GM12873 (cell line): ENCODE measurements at regions not wholly inside any gene's neighbourhood (a gene's known extent, or its start where the extent isn't known, plus 50 kb on each side); places are given as distances from the start of the nearest gene placed in this dataset.

Source experiments
- TF ChIP-seq, protein P1 (sequence below): IDR thresholded peaks from 2 replicates; pipeline ENCODE4 v1.5.1; 2012; ENCODE audit warnings: low read depth, mild to moderate bottlenecking, moderate library complexity, low read length, control low read depth; ENCODE audit not compliant: insufficient read depth; ENCODE audit errors: missing control alignments

DNA sequence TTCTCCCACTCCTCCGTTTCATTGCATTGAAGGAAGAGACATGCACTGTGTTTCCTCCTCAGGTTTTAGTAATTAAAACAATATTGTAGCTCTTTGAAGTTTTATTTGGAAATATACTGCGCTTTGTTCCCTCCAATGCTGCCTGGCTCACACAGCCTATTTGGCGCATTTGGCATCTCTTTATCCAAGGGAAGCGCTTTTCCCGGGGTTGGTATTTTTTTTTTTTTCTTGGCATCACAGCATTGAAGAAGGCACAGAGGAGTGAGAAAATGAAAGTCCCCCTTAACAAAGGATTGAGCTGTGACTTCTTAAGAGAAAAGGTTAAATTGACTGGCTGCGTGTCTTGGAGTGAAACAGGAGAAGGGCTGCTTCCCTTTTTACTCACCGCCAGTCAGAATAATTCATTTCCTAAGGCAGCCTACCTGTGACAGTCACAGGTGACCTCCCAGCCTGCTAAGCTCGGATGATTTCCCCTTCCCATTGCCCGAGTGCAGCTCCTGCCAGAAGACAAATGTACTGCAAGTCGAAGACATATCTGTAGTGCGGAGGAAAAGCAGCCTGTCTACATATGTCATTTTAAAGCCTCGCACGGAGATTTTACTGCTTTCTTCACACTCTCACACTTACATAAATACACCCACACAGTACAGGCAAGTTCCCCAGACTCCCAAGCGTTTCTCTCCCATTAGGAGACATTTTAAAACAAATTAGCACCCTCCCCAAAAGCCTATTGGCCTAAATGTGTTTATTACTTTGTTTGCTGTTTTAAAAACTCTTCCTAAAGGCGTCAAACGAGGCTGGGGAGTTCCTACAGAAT, 665.5 kb upstream of the ZNF608 start:
- TF ChIP-seq, protein P1, sequence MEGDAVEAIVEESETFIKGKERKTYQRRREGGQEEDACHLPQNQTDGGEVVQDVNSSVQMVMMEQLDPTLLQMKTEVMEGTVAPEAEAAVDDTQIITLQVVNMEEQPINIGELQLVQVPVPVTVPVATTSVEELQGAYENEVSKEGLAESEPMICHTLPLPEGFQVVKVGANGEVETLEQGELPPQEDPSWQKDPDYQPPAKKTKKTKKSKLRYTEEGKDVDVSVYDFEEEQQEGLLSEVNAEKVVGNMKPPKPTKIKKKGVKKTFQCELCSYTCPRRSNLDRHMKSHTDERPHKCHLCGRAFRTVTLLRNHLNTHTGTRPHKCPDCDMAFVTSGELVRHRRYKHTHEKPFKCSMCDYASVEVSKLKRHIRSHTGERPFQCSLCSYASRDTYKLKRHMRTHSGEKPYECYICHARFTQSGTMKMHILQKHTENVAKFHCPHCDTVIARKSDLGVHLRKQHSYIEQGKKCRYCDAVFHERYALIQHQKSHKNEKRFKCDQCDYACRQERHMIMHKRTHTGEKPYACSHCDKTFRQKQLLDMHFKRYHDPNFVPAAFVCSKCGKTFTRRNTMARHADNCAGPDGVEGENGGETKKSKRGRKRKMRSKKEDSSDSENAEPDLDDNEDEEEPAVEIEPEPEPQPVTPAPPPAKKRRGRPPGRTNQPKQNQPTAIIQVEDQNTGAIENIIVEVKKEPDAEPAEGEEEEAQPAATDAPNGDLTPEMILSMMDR, result peak; percentile 9

DNA sequence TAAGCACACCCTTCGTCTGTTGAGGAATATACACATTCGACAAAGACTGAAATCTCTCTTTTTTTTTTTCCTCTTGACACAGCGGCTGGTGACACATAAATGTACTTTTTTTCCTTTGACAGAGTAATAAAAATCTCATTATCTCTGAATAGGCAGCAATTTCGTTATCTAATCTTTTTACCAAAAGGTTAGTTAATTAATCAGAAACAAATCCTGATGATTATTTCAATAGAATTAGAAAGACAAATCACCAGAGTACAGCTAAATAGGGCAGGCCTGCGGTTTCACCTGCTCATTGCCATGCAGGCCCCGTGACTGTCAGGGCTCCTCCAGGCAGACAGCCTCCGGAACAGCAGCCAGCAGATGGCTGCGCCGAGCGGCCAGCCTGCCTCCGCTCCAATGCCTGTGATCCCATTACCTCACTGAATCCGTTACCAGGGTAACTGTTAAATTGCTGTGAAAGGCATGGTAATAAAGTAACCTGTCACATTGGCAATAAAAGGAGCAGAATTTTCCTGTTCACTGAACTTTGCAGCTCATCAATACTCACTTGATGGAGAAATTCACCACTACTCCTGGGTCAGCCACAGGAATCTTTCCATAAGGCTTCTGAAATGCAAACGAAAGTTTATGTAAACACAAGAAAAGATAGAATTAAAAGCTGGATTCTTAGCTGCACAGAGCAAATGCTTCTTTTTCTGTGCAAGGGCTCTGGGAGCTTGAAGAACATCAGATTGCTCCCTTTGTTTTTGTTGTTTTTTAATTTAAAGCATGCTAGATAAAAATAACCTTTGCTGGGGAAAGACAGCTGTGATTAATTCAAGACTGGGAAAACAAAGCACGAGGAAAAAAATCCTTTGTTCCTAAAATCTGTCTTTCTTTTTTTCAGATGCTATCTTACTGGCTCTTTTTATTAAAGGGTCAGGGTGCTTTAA, 666.4 kb upstream of the ZNF608 start:
- TF ChIP-seq, protein P1, result no peak

DNA sequence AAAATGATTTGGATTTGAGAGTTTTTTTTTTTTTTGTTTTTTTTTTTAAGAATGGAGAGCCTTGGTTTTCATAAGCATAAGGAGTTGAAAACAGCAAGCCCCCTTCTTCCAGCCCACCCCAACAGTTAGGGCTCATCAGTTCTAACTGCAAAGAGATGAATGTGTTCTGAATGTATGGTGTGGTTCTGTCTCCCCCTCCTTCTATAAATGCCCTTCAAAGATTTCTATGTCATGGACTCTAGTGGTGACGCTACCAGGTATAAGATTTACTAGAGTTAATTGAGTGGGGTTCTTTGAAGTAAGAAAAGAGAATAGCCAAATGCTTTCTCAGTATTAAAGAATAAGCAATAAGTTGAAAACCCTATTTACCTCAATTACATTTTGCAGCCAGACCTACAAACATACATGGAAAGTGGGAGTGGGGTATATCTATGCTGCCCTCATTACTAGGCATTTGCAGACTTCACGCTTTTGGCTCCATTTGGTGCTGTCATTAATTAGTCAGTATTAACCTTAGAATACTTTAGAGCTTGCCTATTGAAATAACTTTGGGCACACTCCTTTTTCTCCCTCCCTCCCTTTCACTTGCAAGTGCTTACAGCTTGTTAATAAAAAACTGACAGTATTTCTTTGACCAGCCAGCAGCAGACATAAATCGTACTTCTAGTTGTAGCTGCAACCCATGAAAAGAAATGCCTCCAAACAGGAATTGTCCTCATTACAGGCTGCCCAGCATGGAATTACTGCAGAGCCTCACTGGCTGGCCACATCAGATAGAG, 667.2 kb upstream of the ZNF608 start:
- TF ChIP-seq, protein P1, result no peak

- TF ChIP-seq, protein P1, result no peak
These were observed 668.7 kb upstream of the ZNF608 start for GRCh38 chr5:125415126-125415525.

DNA sequence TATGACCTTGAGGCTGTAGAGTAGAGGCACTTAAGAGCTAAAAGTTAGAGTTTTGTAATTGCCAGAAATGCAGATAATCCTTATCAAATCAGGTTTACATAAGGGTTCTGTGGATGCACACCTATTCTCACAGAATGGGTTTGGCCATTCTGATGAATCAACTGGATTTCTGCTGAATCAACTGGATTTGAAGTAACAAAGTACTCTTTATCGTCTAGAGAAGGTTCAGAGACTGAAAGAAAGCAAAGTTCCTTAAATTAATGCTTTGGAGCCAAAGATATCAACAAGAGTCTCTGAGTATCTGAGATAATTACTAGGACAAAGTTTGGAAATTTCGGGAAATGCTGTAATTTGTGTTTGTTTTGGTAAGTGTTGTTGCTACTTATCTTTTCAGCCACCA, 669.6 kb upstream of the ZNF608 start:
- TF ChIP-seq, protein P1, result no peak

- TF ChIP-seq, protein P1, result no peak
These were observed 674.6 kb upstream of the ZNF608 start for GRCh38 chr5:125421006-125421405.
